Peyer's patch (tissue), 4 donors: ENCODE measurements at regions not wholly inside any gene's neighbourhood (a gene's known extent, or its start where the extent isn't known, plus 50 kb on each side); places are given as distances from the start of the nearest gene placed in this dataset.

ENCODE experiments used
- CTCF ChIP-seq, 6 experiments: fragments of 450-650 bp in 4 of 6; fragments of 200-600 bp in 2 of 6; sonication (generic) in 1 of 6; IDR thresholded peaks; one replicate each; pipeline ENCODE4 v1.5.1; 2017 to 2019; ENCODE audit warnings: antibody characterized with exemption in 6 of 6, mild to moderate bottlenecking in 3 of 6, moderate library complexity in 1 of 6
- POLR2A ChIP-seq, 2 donors: fragments of 450-650 bp; IDR thresholded peaks; one replicate each; pipeline ENCODE4 v1.5.1; 2017; ENCODE audit warnings: antibody characterized with exemption in 2 of 2, mild to moderate bottlenecking in 2 of 2, moderate library complexity in 2 of 2

- TF ChIP-seq CTCF (IDR thresholded peaks at IDR 0.05) (no peak), POLR2A (IDR thresholded peaks at IDR 0.05) (no peak)
These were observed 299.4 kb downstream of the CDH26 start for GRCh38 chr20:60257671-60258070.
